ENCODE measurements at regions not wholly inside any gene's neighbourhood (a gene's known extent, or its start where the extent isn't known, plus 50 kb on each side); places are given as distances from the start of the nearest gene placed in this dataset.

- TF ChIP-seq CTCF (IDR thresholded peaks at IDR 0.05; ENCODE audit: low read depth, low read length, missing input control): no peak
- no peak for TF ChIP-seq ATF3 (IDR thresholded peaks at IDR 0.05)
- no peak for TF ChIP-seq FOXA1 (IDR thresholded peaks at IDR 0.05)
- no peak for TF ChIP-seq REST (IDR thresholded peaks at IDR 0.05)
- no peak for TF ChIP-seq MAX (IDR thresholded peaks at IDR 0.05)
- TF ChIP-seq HNF4G (IDR thresholded peaks at IDR 0.05): no peak
- TF ChIP-seq GABPA (IDR thresholded peaks at IDR 0.05 in 1 of 2, conservative IDR thresholded peaks at IDR 0.05 in 1 of 2): no peak
- TF ChIP-seq ZBTB33 (IDR thresholded peaks at IDR 0.05): no peak
Measured at GRCh38 chr3:73694983-73695757, 70.4 kb upstream of the PDZRN3 start.
